Progenitor cell of endocrine pancreas (in vitro differentiated cells): ENCODE measurements at regions not wholly inside any gene's neighbourhood (a gene's known extent, or its start where the extent isn't known, plus 50 kb on each side); places are given as distances from the start of the nearest gene placed in this dataset.

ENCODE experiments used
- DNase-seq: peaks from one replicate; pipeline ENCODE4 v3.0.0; 2021; ENCODE audit warnings: low spot score; ENCODE audit not compliant: unreplicated experiment
- H3K27ac Mint-ChIP-seq: 2 replicates; pipeline ENCODE4 v1.8.0; 2021; ENCODE audit warnings: mild to moderate bottlenecking, moderate library complexity, mixed read lengths
- H3K27me3 Mint-ChIP-seq: 2 replicates; pipeline ENCODE4 v1.8.0; 2021; ENCODE audit warnings: mixed read lengths
- H3K36me3 Mint-ChIP-seq: 2 replicates; pipeline ENCODE4 v1.8.0; 2022; ENCODE audit warnings: mixed read lengths; ENCODE audit not compliant: insufficient read depth
- H3K4me1 Mint-ChIP-seq: 2 replicates; pipeline ENCODE4 v1.8.0; 2021; ENCODE audit warnings: low read depth, mixed read lengths
- H3K4me3 Mint-ChIP-seq: 2 replicates; pipeline ENCODE4 v1.8.0; 2021; ENCODE audit warnings: low read depth, mild to moderate bottlenecking, moderate library complexity, mixed read lengths
- H3K9me3 Mint-ChIP-seq: 2 replicates; pipeline ENCODE4 v1.8.0; 2021; ENCODE audit warnings: low read depth, mixed read lengths
- TF ChIP-seq, protein P1 (sequence below): fragments of 200-600 bp; sonication (generic); IDR thresholded peaks from one replicate; pipeline ENCODE4 v1.5.0; 2021; ENCODE audit warnings: antibody characterized with exemption, mild to moderate bottlenecking; ENCODE audit not compliant: unreplicated experiment

DNA sequence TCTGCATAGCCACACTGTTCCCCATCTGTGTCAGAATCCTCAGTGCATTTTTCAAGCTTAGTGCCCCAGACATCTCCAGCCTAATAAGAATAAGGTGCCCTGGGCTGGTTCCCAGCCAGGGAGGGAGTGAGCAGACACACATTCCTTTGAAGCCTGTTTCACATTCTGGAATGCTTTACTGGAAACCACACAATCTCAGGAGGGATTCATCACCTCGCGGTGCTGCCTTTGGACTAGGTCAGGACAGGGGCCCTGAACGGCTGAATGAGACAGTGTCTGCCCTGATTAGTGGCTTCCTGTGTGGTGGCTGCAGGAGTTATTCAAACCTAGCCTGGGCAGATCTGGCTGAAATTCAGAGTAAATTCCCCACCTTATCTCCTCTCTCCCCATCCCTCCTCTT, 108.0 kb upstream of the LDAH start:
- H3K27ac Mint-ChIP-seq, result no peak overlapping the region
- no peaks in the 10 kb centered on the region for H3K36me3 Mint-ChIP-seq
- no peak for DNase-seq
- H3K9me3 Mint-ChIP-seq, result peaks cover 17% of the 10 kb centered on the region
- peaks cover 44% of the 10 kb centered on the region for H3K27me3 Mint-ChIP-seq
- TF ChIP-seq, protein P1, sequence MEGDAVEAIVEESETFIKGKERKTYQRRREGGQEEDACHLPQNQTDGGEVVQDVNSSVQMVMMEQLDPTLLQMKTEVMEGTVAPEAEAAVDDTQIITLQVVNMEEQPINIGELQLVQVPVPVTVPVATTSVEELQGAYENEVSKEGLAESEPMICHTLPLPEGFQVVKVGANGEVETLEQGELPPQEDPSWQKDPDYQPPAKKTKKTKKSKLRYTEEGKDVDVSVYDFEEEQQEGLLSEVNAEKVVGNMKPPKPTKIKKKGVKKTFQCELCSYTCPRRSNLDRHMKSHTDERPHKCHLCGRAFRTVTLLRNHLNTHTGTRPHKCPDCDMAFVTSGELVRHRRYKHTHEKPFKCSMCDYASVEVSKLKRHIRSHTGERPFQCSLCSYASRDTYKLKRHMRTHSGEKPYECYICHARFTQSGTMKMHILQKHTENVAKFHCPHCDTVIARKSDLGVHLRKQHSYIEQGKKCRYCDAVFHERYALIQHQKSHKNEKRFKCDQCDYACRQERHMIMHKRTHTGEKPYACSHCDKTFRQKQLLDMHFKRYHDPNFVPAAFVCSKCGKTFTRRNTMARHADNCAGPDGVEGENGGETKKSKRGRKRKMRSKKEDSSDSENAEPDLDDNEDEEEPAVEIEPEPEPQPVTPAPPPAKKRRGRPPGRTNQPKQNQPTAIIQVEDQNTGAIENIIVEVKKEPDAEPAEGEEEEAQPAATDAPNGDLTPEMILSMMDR, result no peak
- H3K4me1 Mint-ChIP-seq, result peaks cover 8% of the 10 kb centered on the region
- H3K4me3 Mint-ChIP-seq, result no peak overlapping the region

- Mint-ChIP-seq H3K4me3 (no peak overlapping the region), H3K27ac (no peak overlapping the region), H3K27me3 (peaks cover 47% of the 10 kb centered on the region), H3K36me3 (no peaks in the 10 kb centered on the region), H3K9me3 (peaks cover 17% of the 10 kb centered on the region), H3K4me1 (no peaks in the 10 kb centered on the region)
- no peak for DNase-seq
- TF ChIP-seq, protein P1, result no peak
Measured at GRCh38 chr2:20929721-20930120, 106.8 kb upstream of the LDAH start.

GRCh38 chr2:20928617-20929016, 105.7 kb upstream of the LDAH start:
- no peak for DNase-seq
- Mint-ChIP-seq H3K9me3 (peaks cover 17% of the 10 kb centered on the region), H3K36me3 (no peaks in the 10 kb centered on the region), H3K4me3 (no peak overlapping the region), H3K4me1 (no peaks in the 10 kb centered on the region), H3K27me3 (peaks cover 53% of the 10 kb centered on the region), H3K27ac (no peak overlapping the region)
- TF ChIP-seq, protein P1, result no peak

- no peak overlapping the region for H3K27ac Mint-ChIP-seq
- no peaks in the 10 kb centered on the region for H3K36me3 Mint-ChIP-seq
- H3K4me1 Mint-ChIP-seq, result no peaks in the 10 kb centered on the region
- TF ChIP-seq, protein P1, result no peak
- H3K4me3 Mint-ChIP-seq, result no peak overlapping the region
- peak; percentile 60 for DNase-seq
- H3K27me3 Mint-ChIP-seq, result peaks cover 46% of the 10 kb centered on the region
- peaks cover 17% of the 10 kb centered on the region for H3K9me3 Mint-ChIP-seq
Measured at GRCh38 chr2:20925265-20925889, 102.5 kb upstream of the LDAH start.

DNA sequence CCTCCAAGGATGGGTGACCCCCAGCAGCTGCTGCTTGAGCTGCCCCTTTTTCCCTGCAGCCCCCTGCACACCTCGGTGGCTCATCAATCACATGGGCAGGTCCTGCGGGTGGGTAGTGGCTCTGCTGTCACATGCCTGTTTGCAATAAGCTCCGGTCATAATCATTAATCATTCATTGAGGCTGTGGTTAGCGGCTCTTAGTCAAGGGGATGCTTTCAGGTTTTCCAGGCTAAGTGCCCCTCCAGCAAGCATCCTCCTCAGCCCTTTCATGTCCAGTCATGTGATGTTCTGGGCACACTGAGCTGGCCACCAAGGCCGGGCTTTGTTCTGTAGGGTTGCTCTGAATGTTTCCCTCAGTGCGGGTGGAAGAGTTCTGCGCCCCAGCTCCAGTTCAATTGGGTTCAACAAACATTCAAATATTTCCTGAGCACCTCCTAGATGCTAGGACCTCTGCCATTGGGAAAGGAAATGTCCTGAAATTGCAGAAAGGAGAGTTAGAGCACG, 96.4 kb upstream of the LDAH start:
- no peak for DNase-seq
- H3K36me3 Mint-ChIP-seq, result no peaks in the 10 kb centered on the region
- peaks cover 5% of the 10 kb centered on the region for H3K4me1 Mint-ChIP-seq
- H3K4me3 Mint-ChIP-seq, result no peak overlapping the region
- H3K27me3 Mint-ChIP-seq, result peaks cover 35% of the 10 kb centered on the region
- no peak overlapping the region for H3K27ac Mint-ChIP-seq
- TF ChIP-seq, protein P1, result no peak
- H3K9me3 Mint-ChIP-seq, result no peaks in the 10 kb centered on the region
